Endothelial cell of hepatic sinusoid (primary cell): ENCODE measurements at regions not wholly inside any gene's neighbourhood (a gene's known extent, or its start where the extent isn't known, plus 50 kb on each side); places are given as distances from the start of the nearest gene placed in this dataset.

Source experiments
- in situ Hi-C: cut with HindIII; loops from 2 replicates; pipeline ENCODE4 v1.10.0; 2017; ENCODE audit warnings: low sequenced_read_pairs

GRCh38 chr2:118254116-118254515 lies 165.8 kb downstream of the INSIG2 start:
- in situ Hi-C loops = no loop called here

- in situ Hi-C loops = no loop called here
Observed at GRCh38 chr2:118251427-118251826, 163.2 kb downstream of the INSIG2 start.

GRCh38 chr2:118250463-118250862 lies 162.2 kb downstream of the INSIG2 start:
- in situ Hi-C loops = no loop called here

GRCh38 chr2:118250001-118250400 lies 161.7 kb downstream of the INSIG2 start:
- in situ Hi-C loops = no loop called here

- in situ Hi-C loops = no loop called here
Observed at GRCh38 chr2:118249531-118249930, 161.3 kb downstream of the INSIG2 start.

- in situ Hi-C loops = no loop called here
Observed at GRCh38 chr2:118246726-118247125, 158.5 kb downstream of the INSIG2 start.

- in situ Hi-C loops = no loop called here
Observed at GRCh38 chr2:118246079-118246478, 157.8 kb downstream of the INSIG2 start.

GRCh38 chr2:118244686-118245085 lies 156.4 kb downstream of the INSIG2 start:
- in situ Hi-C loops = no loop called here

GRCh38 chr2:118243031-118243430 lies 154.8 kb downstream of the INSIG2 start:
- in situ Hi-C loops = no loop called here

- in situ Hi-C loops = no loop called here
Observed at GRCh38 chr2:118242216-118242615, 153.9 kb downstream of the INSIG2 start.

GRCh38 chr2:118241128-118241527 lies 152.9 kb downstream of the INSIG2 start:
- in situ Hi-C loops = no loop called here

GRCh38 chr2:118240276-118240675 lies 152.0 kb downstream of the INSIG2 start:
- in situ Hi-C loops = no loop called here

- in situ Hi-C loops = no loop called here
Observed at GRCh38 chr2:118239284-118239683, 151.0 kb downstream of the INSIG2 start.

- in situ Hi-C loops = no loop called here
Observed at GRCh38 chr2:118237451-118237850, 149.2 kb downstream of the INSIG2 start.

GRCh38 chr2:118232796-118233195 lies 144.5 kb downstream of the INSIG2 start:
- in situ Hi-C loops = no loop called here

- in situ Hi-C loops = no loop called here
Observed at GRCh38 chr2:118232391-118232790, 144.1 kb downstream of the INSIG2 start.

- in situ Hi-C loops = no loop called here
Observed at GRCh38 chr2:118231759-118232158, 143.5 kb downstream of the INSIG2 start.

- in situ Hi-C loops = loop anchor here (5.0 kb wide), 1 partner anchor 644 kb away; no protein-coding TSS in a partner anchor
Observed at GRCh38 chr2:118227698-118228508, 139.6 kb downstream of the INSIG2 start.

GRCh38 chr2:118225666-118226065 lies 137.4 kb downstream of the INSIG2 start:
- in situ Hi-C loops = loop anchor here (5.0 kb wide), 1 partner anchor 647 kb away; no protein-coding TSS in a partner anchor

- in situ Hi-C loops = loop anchor here (5.0 kb wide), 1 partner anchor 647 kb away; no protein-coding TSS in a partner anchor
Observed at GRCh38 chr2:118224895-118225311, 136.6 kb downstream of the INSIG2 start.

- in situ Hi-C loops = no loop called here
Observed at GRCh38 chr2:118223992-118224894, 136.0 kb downstream of the INSIG2 start.
